ENCODE measurements at regions not wholly inside any gene's neighbourhood (a gene's known extent, or its start where the extent isn't known, plus 50 kb on each side); places are given as distances from the start of the nearest gene placed in this dataset.

GRCh38 chr10:36492590-36493515 is 632.5 kb upstream of the ANKRD30A start:
- no peaks in the 10 kb centered on the region for H3K4me1 Mint-ChIP-seq
- H3K4me3 Mint-ChIP-seq, result no peak overlapping the region
- no peaks in the 10 kb centered on the region for H3K36me3 Mint-ChIP-seq (ENCODE audit: low read depth)
- no peaks in the 10 kb centered on the region for H3K27me3 Mint-ChIP-seq
- no peak overlapping the region for H3K27ac Mint-ChIP-seq
- ATAC-seq (no peak), DNase-seq (no peak)
- H3K9me3 Mint-ChIP-seq, result peaks cover 4% of the 10 kb centered on the region

DNA sequence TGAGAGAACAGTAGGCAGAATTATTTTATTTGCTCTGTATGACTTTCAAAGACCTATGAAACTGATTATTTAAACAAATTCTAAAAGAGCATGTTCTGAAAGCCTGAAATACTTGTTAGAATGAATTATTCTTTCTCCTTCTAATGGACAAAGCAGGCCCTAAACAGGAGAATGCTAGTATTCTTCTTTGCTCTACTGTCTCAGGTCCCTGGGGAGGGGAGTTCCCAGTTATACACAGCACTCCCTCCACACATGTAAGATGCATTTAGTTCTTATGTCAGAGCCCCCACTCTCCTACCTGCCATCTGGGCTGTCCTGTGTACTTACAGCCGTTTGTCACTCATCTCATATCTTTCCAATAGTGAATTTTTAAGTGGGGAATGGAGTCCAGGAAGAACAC is 633.5 kb upstream of the ANKRD30A start:
- H3K4me1 Mint-ChIP-seq, result no peaks in the 10 kb centered on the region
- H3K9me3 Mint-ChIP-seq, result no peaks in the 10 kb centered on the region
- no peak overlapping the region for H3K4me3 Mint-ChIP-seq
- no peaks in the 10 kb centered on the region for H3K27me3 Mint-ChIP-seq
- DNase-seq, result no peak
- no peak overlapping the region for H3K27ac Mint-ChIP-seq
- no peaks in the 10 kb centered on the region for H3K36me3 Mint-ChIP-seq (ENCODE audit: low read depth)
- ATAC-seq, result no peak

- Mint-ChIP-seq H3K27me3 (no peaks in the 10 kb centered on the region), H3K9me3 (no peaks in the 10 kb centered on the region), H3K4me1 (no peaks in the 10 kb centered on the region), H3K27ac (no peak overlapping the region), H3K36me3 (ENCODE audit: low read depth) (no peaks in the 10 kb centered on the region), H3K4me3 (no peak overlapping the region)
- DNase-seq, result no peak
- ATAC-seq, result no peak
Observed at GRCh38 chr10:36489611-36490228, 635.7 kb upstream of the ANKRD30A start.

DNA sequence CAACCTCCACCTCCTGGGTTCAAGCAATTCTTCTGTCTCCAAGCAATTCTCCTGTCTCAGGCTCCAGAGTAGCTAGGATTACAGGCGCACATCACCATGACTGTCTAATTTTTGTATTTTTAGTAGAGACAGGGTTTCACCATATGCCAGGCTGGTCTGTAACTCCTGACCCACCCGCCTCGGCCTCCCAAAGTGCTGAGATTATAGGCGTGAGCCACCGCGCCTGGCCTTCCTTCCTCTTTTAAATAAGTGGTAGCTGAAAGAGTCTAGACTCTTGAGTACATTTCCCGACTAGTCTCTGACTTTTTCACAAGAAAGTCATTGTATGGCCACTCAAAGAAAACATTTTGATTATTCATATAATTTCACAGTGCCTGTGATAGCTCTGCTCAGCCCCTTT is 636.2 kb upstream of the ANKRD30A start:
- H3K27me3 Mint-ChIP-seq, result no peaks in the 10 kb centered on the region
- ATAC-seq (no peak), DNase-seq (no peak)
- no peak overlapping the region for H3K4me3 Mint-ChIP-seq
- H3K27ac Mint-ChIP-seq, result no peak overlapping the region
- no peaks in the 10 kb centered on the region for H3K9me3 Mint-ChIP-seq
- no peaks in the 10 kb centered on the region for H3K4me1 Mint-ChIP-seq
- no peaks in the 10 kb centered on the region for H3K36me3 Mint-ChIP-seq (ENCODE audit: low read depth)

- H3K27me3 Mint-ChIP-seq, result no peaks in the 10 kb centered on the region
- no peak for ATAC-seq
- H3K36me3 Mint-ChIP-seq (ENCODE audit: low read depth), result no peaks in the 10 kb centered on the region
- H3K9me3 Mint-ChIP-seq, result no peaks in the 10 kb centered on the region
- DNase-seq, result no peak
- no peaks in the 10 kb centered on the region for H3K4me1 Mint-ChIP-seq
- no peak overlapping the region for H3K27ac Mint-ChIP-seq
- H3K4me3 Mint-ChIP-seq, result no peak overlapping the region
Observed at GRCh38 chr10:36488579-36488978, 636.8 kb upstream of the ANKRD30A start.

GRCh38 chr10:36479073-36479472 is 646.3 kb upstream of the ANKRD30A start:
- ATAC-seq (no peak), DNase-seq (no peak)
- peaks cover 5% of the 10 kb centered on the region for H3K9me3 Mint-ChIP-seq
- H3K27me3 Mint-ChIP-seq, result no peaks in the 10 kb centered on the region
- no peaks in the 10 kb centered on the region for H3K4me1 Mint-ChIP-seq
- H3K36me3 Mint-ChIP-seq (ENCODE audit: low read depth), result no peaks in the 10 kb centered on the region
- H3K4me3 Mint-ChIP-seq, result no peak overlapping the region
- H3K27ac Mint-ChIP-seq, result no peak overlapping the region

DNA sequence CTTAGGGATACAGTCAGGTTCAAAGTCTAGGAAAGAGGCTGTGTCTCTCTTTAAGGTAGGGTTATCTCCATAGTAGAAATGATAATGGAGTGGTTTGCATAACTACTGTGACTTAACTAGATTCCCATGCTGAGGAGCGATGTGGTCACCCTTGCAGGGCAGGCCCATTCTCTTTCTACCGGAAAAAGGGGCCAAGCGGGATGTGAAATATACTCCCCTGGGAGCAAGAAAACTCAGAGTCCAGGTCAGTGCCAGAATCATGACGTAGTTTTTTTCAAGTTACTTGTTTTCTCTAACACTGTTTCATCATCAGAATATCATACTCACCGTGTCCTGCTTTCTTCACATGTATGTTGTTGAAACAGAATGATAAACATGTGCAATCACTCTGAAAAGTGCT is 649.0 kb upstream of the ANKRD30A start:
- H3K27me3 Mint-ChIP-seq, result no peaks in the 10 kb centered on the region
- H3K9me3 Mint-ChIP-seq, result peaks cover 5% of the 10 kb centered on the region
- H3K4me1 Mint-ChIP-seq, result no peaks in the 10 kb centered on the region
- no peak overlapping the region for H3K4me3 Mint-ChIP-seq
- ATAC-seq (no peak), DNase-seq (no peak)
- no peaks in the 10 kb centered on the region for H3K36me3 Mint-ChIP-seq (ENCODE audit: low read depth)
- no peak overlapping the region for H3K27ac Mint-ChIP-seq

DNA sequence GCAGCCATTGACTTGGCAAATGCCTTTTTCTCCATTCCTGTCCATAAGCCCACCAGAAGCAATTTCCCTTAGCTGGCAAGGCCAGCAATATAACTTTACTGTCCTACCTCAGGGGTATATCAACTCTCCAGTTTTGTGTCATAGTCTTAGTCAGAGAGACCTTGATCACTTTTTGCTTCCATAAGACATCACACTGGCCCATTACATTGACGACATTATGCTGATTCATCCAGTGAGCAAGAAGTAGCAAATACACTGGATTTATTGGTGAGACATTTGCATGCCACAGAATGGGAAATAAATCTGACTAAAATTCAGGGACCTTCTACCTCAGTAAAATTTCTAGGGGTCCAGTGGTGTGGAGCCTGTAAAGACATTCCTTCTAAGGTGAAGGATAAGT is 649.7 kb upstream of the ANKRD30A start:
- no peak overlapping the region for H3K4me3 Mint-ChIP-seq
- no peaks in the 10 kb centered on the region for H3K4me1 Mint-ChIP-seq
- no peaks in the 10 kb centered on the region for H3K27me3 Mint-ChIP-seq
- H3K9me3 Mint-ChIP-seq, result peaks cover 5% of the 10 kb centered on the region
- no peak overlapping the region for H3K27ac Mint-ChIP-seq
- DNase-seq (no peak), ATAC-seq (no peak)
- H3K36me3 Mint-ChIP-seq (ENCODE audit: low read depth), result no peaks in the 10 kb centered on the region

DNA sequence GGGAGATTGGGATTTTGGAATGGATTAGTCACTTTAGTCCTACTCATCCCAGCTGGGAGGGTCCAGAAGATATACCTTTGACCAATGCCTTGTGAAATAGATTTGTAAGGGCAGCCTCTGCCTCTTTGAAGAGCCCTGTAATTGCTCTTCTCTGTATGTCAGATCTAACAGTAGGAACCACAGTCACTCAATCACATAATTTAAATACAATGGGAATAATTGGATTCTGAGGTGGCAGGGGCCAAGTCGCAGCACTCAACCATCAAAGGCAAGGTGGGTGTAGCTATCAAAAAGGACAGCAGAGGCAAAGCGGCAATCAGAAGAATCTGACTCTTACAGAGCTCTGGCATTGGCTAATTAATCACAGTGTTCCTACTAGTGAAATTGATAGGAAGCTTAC is 650.9 kb upstream of the ANKRD30A start:
- ATAC-seq (no peak), DNase-seq (no peak)
- H3K9me3 Mint-ChIP-seq, result peaks cover 5% of the 10 kb centered on the region
- H3K4me3 Mint-ChIP-seq, result no peak overlapping the region
- no peaks in the 10 kb centered on the region for H3K4me1 Mint-ChIP-seq
- no peaks in the 10 kb centered on the region for H3K36me3 Mint-ChIP-seq (ENCODE audit: low read depth)
- no peak overlapping the region for H3K27ac Mint-ChIP-seq
- no peaks in the 10 kb centered on the region for H3K27me3 Mint-ChIP-seq

GRCh38 chr10:36473122-36473521 is 652.3 kb upstream of the ANKRD30A start:
- no peak for DNase-seq
- H3K27me3 Mint-ChIP-seq, result no peaks in the 10 kb centered on the region
- H3K36me3 Mint-ChIP-seq (ENCODE audit: low read depth), result no peaks in the 10 kb centered on the region
- H3K9me3 Mint-ChIP-seq, result peaks cover 5% of the 10 kb centered on the region
- H3K4me1 Mint-ChIP-seq, result no peaks in the 10 kb centered on the region
- ATAC-seq, result no peak
- no peak overlapping the region for H3K4me3 Mint-ChIP-seq
- no peak overlapping the region for H3K27ac Mint-ChIP-seq

DNA sequence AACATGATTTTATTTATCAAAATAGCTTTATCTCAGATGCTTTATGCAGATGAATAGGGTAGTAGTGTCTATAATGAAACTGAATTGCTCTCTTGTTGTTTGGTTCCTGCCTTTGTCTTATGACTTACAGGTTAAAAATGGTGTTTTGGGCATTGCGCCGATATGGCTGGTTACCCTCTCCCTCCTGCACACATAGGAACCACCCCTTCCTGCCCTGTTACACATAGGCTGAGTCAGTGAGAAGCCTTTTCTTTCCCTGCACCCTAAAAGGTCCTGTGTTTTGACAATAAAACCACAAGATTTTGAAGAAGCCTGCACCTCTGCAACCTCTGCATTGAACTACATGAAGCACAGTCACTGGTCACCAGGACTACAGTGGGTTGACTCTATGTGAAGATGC is 655.8 kb upstream of the ANKRD30A start:
- H3K27ac Mint-ChIP-seq, result no peak overlapping the region
- no peak for ATAC-seq
- no peak overlapping the region for H3K4me3 Mint-ChIP-seq
- DNase-seq, result no peak
- no peaks in the 10 kb centered on the region for H3K9me3 Mint-ChIP-seq
- H3K27me3 Mint-ChIP-seq, result no peaks in the 10 kb centered on the region
- no peaks in the 10 kb centered on the region for H3K36me3 Mint-ChIP-seq (ENCODE audit: low read depth)
- no peaks in the 10 kb centered on the region for H3K4me1 Mint-ChIP-seq

GRCh38 chr10:36468620-36469019 is 656.8 kb upstream of the ANKRD30A start:
- Mint-ChIP-seq H3K27ac (no peak overlapping the region), H3K36me3 (ENCODE audit: low read depth) (no peaks in the 10 kb centered on the region), H3K4me1 (no peaks in the 10 kb centered on the region), H3K27me3 (no peaks in the 10 kb centered on the region), H3K4me3 (no peak overlapping the region), H3K9me3 (no peaks in the 10 kb centered on the region)
- ATAC-seq, result no peak
- no peak for DNase-seq

DNA sequence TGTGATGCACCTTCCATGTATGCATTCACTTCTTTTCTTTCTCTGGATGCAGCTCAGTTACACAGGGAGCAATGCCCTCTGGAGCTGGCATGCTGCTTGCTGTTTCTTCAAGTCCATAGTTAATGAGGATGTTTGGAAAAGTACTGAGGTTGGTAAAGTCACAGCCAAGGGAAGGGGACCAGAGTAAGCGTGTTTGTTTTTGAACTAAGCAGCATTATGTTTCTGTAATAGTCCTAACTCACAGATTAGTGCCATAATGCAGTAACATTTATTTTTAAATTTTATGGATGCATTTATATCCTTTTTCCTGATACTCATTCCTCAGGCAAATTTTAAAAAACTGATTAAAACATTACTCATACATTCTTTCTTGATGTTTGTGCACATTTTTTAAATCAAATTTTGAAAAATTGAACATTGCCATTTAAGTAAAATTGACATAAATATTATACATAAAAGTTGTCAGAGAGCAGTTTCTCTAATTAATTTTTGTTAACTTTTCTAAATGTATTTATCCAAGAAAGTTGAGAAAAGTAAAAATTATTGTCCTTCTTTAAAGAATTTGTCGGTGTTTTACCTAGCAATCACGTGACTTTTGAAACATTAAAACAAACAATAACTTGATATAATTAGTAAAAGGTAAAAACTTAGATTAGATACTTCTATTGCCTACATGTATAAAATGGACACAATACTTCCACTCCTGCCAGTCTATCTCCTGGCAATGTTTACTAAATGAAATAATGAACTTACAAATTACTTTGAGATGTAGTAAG is 659.6 kb upstream of the ANKRD30A start:
- H3K27ac Mint-ChIP-seq, result no peak overlapping the region
- H3K36me3 Mint-ChIP-seq (ENCODE audit: low read depth), result no peaks in the 10 kb centered on the region
- DNase-seq (no peak), ATAC-seq (no peak)
- H3K4me3 Mint-ChIP-seq, result no peak overlapping the region
- no peaks in the 10 kb centered on the region for H3K27me3 Mint-ChIP-seq
- no peaks in the 10 kb centered on the region for H3K4me1 Mint-ChIP-seq
- H3K9me3 Mint-ChIP-seq, result peaks cover 13% of the 10 kb centered on the region

DNA sequence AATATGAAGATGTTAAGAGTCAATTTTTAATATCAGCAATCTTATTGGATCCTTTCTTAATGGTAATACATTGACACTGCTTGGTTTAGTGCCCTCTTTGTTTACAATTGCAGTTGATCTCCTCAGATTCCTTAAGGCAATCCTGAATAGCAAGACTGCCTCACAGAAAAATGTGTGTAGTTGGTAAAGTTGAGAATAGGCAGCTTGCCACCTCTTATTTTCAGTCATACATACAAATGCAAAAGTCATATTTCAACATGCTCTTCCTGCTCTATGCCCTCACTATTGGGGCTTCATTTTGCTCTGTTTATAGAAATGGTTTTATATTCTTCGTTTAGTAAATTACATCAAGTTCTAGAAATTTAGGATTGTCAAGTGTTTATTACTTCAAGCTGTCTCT is 661.1 kb upstream of the ANKRD30A start:
- Mint-ChIP-seq H3K27me3 (no peaks in the 10 kb centered on the region), H3K4me1 (no peaks in the 10 kb centered on the region), H3K27ac (no peak overlapping the region), H3K36me3 (ENCODE audit: low read depth) (no peaks in the 10 kb centered on the region), H3K9me3 (peaks cover 14% of the 10 kb centered on the region), H3K4me3 (no peak overlapping the region)
- ATAC-seq, result no peak
- no peak for DNase-seq

GRCh38 chr10:36463390-36463789 is 662.0 kb upstream of the ANKRD30A start:
- DNase-seq (no peak), ATAC-seq (no peak)
- no peak overlapping the region for H3K27ac Mint-ChIP-seq
- H3K36me3 Mint-ChIP-seq (ENCODE audit: low read depth), result no peaks in the 10 kb centered on the region
- H3K27me3 Mint-ChIP-seq, result no peaks in the 10 kb centered on the region
- no peak overlapping the region for H3K4me3 Mint-ChIP-seq
- no peaks in the 10 kb centered on the region for H3K4me1 Mint-ChIP-seq
- H3K9me3 Mint-ChIP-seq, result peaks cover 19% of the 10 kb centered on the region

Measured in activated naive CD8-positive, alpha-beta T cell treated with anti-CD3 and anti-CD28 coated beads, Interleukin-2, amount 50 U/mL, for 24 hours (primary cell).